Activated CD4-positive, alpha-beta memory T cell treated with anti-CD3 and anti-CD28 coated beads for 36 hours (primary cell): ENCODE measurements at regions not wholly inside any gene's neighbourhood (a gene's known extent, or its start where the extent isn't known, plus 50 kb on each side); places are given as distances from the start of the nearest gene placed in this dataset.

Experiments used
- CTCF ChIA-PET: fragments of 350-600 bp; sonication (Branson Sonifier 250); formaldehyde crosslinking; loops from one replicate; lab custom pipeline; 2021; ENCODE audit warnings: antibody characterized with exemption, inconsistent platforms; lab: Charles Lee
- POLR2A ChIA-PET: fragments of 350-600 bp; sonication (Branson Sonifier 250); formaldehyde crosslinking; loops from one replicate; lab custom pipeline; 2021; ENCODE audit warnings: antibody characterized with exemption; lab: Charles Lee
- DNase-seq: peaks from one replicate; pipeline ENCODE4 v3.0.0-alpha.2; 2020
- H3K27ac Mint-ChIP-seq: one replicate; pipeline ENCODE4 v1.8.0; 2021; ENCODE audit warnings: mixed read lengths
- H3K27me3 Mint-ChIP-seq: one replicate; pipeline ENCODE4 v1.8.0; 2021; ENCODE audit warnings: mixed read lengths
- H3K36me3 Mint-ChIP-seq: one replicate; pipeline ENCODE4 v1.8.0; 2021; ENCODE audit warnings: mixed read lengths
- H3K4me1 Mint-ChIP-seq: one replicate; pipeline ENCODE4 v1.8.0; 2021; ENCODE audit warnings: low read depth, mixed read lengths
- H3K4me3 Mint-ChIP-seq: one replicate; pipeline ENCODE4 v1.8.0; 2021; ENCODE audit warnings: mild to moderate bottlenecking, mixed read lengths
- H3K9me3 Mint-ChIP-seq: one replicate; pipeline ENCODE4 v1.8.0; 2021; ENCODE audit warnings: mixed read lengths
- intact Hi-C: fragments of 100-400 bp; cut with micrococcal nuclease; formaldehyde crosslinking; loops from one replicate; pipeline ENCODE4 v1.15.1; 2023

DNA sequence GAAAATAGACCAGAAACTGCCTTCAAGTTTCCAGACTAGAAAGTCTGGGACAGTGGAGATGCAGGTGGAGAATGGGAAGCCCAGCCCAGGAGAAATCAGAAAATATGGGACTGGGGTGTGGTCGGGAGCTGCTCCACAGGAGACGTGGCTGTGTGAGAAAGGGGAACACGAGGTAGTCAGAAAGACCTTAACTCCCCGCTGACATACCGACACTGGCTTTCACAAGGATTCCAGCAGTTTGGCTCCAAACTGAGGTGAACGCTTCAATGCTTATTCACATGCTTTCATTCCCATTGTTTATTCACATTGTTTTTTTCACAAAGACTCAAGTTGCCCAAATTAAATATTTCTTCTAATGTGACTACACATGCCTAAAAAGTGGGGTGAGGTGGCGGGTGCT lies 111.5 kb upstream of the SLCO3A1 start:
- Mint-ChIP-seq H3K9me3 (no peaks in the 10 kb centered on the region), H3K4me3 (no peak overlapping the region), H3K27ac (no peak overlapping the region), H3K36me3 (no peaks in the 10 kb centered on the region), H3K4me1 (no peaks in the 10 kb centered on the region), H3K27me3 (peaks cover 16% of the 10 kb centered on the region)
- ChIA-PET CTCF (no interaction called here), POLR2A (no interaction called here)
- intact Hi-C loops: no loop called here
- DNase-seq: no peak

GRCh38 chr15:91751611-91752010 lies 101.9 kb upstream of the SLCO3A1 start:
- Mint-ChIP-seq H3K27me3 (peaks cover 11% of the 10 kb centered on the region), H3K4me3 (no peak overlapping the region), H3K4me1 (no peaks in the 10 kb centered on the region), H3K36me3 (no peaks in the 10 kb centered on the region), H3K27ac (no peak overlapping the region), H3K9me3 (no peaks in the 10 kb centered on the region)
- ChIA-PET POLR2A (no interaction called here), CTCF (no interaction called here)
- DNase-seq: no peak
- intact Hi-C loops: no loop called here

DNA sequence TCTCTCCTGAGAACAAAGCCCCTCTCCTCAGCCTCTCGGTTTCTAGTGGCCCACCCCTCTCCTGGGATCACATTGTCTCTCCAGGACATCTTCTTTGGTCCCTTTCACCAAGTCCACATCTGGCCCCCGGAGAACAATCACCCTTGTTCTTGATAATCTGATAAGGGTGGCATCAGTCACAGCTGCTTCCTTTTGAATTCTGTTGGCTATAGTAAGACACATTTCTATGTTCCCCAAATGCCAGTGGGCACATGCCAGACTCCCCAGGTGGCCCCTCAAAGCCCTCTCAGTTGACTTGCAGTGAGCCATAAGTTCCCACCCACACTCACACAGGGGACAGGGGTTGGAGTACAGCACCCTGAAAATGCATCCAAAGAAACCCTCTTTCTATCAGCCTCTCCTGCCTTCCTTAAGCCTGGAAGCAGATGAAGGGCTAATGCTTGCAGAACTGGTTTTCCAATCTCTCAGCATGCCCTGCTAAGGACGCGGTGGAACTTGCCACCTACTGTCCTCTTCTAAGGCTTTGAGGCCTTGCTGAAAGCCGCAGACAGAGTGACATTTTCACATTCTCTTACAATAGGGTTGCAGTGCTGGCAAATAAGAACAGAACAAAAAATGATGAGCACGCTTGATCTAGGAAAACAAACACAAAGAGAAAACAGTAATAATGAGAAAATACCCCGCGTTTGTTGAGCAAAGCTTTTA lies 101.3 kb upstream of the SLCO3A1 start:
- intact Hi-C loops: no loop called here
- Mint-ChIP-seq H3K4me3 (no peak overlapping the region), H3K9me3 (no peaks in the 10 kb centered on the region), H3K27me3 (peaks cover 11% of the 10 kb centered on the region), H3K4me1 (no peaks in the 10 kb centered on the region), H3K27ac (no peak overlapping the region), H3K36me3 (no peaks in the 10 kb centered on the region)
- no peak for DNase-seq
- CTCF ChIA-PET: no interaction called here
- POLR2A ChIA-PET: no interaction called here

- POLR2A ChIA-PET: no interaction called here
- DNase-seq: no peak
- CTCF ChIA-PET: no interaction called here
- intact Hi-C loops: no loop called here
- H3K4me1 Mint-ChIP-seq: no peaks in the 10 kb centered on the region
- H3K27me3 Mint-ChIP-seq: peaks cover 7% of the 10 kb centered on the region
- no peaks in the 10 kb centered on the region for H3K9me3 Mint-ChIP-seq
- H3K36me3 Mint-ChIP-seq: no peaks in the 10 kb centered on the region
- no peak overlapping the region for H3K27ac Mint-ChIP-seq
- no peak overlapping the region for H3K4me3 Mint-ChIP-seq
These were observed 93.9 kb upstream of the SLCO3A1 start for GRCh38 chr15:91759560-91759959.

DNA sequence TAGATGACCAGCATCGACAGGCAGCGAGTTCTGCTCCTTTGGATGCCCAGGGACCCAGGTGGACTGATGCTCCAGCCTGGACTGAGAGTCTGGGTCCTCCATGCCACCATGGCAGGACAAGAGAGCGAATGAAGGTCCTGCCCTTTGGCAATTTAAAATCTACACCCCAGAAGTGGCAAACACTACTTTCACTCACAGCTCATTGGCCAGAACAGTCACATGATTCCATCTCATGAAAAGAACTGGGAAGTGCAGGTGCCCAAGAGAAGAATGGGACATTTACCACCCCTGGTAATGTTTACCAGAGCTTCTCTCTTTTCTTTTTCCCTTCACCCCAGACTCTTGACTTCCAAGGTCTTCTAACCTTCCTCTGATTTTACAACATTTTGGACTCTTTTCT lies 87.8 kb upstream of the SLCO3A1 start:
- Mint-ChIP-seq H3K27ac (no peak overlapping the region), H3K36me3 (no peaks in the 10 kb centered on the region), H3K4me1 (no peaks in the 10 kb centered on the region), H3K9me3 (no peaks in the 10 kb centered on the region), H3K4me3 (no peak overlapping the region), H3K27me3 (peaks cover 7% of the 10 kb centered on the region)
- no peak for DNase-seq
- intact Hi-C loops: no loop called here
- ChIA-PET CTCF (no interaction called here), POLR2A (no interaction called here)

GRCh38 chr15:91769476-91769875 lies 84.0 kb upstream of the SLCO3A1 start:
- Mint-ChIP-seq H3K9me3 (no peaks in the 10 kb centered on the region), H3K4me1 (no peaks in the 10 kb centered on the region), H3K4me3 (no peak overlapping the region), H3K27ac (no peak overlapping the region), H3K27me3 (peaks cover 12% of the 10 kb centered on the region), H3K36me3 (no peaks in the 10 kb centered on the region)
- intact Hi-C loops: no loop called here
- POLR2A ChIA-PET: no interaction called here
- no peak for DNase-seq
- CTCF ChIA-PET: no interaction called here

DNA sequence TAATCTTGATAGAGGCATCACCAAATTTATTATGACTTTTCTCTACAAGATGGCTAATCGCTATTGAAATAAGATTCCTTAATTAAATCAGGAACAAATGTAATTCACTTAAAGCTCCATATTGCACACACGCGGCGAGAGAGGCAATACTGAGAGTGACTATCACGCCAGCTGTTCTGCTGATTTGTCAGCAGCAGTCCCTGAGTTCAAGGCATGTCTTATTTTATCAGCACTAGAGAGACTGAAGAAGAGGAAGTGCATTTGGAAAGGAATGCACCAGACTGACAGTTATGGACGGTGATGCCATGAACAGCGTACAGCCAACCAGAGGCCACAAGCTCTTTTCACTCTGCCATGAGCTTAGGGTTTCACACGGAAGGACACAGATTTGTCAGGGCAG lies 83.6 kb upstream of the SLCO3A1 start:
- Mint-ChIP-seq H3K4me3 (no peak overlapping the region), H3K9me3 (no peaks in the 10 kb centered on the region), H3K27ac (no peak overlapping the region), H3K4me1 (no peaks in the 10 kb centered on the region), H3K27me3 (peaks cover 13% of the 10 kb centered on the region), H3K36me3 (no peaks in the 10 kb centered on the region)
- CTCF ChIA-PET: no interaction called here
- POLR2A ChIA-PET: no interaction called here
- intact Hi-C loops: no loop called here
- no peak for DNase-seq

- intact Hi-C loops: no loop called here
- H3K9me3 Mint-ChIP-seq: no peaks in the 10 kb centered on the region
These were observed 77.4 kb upstream of the SLCO3A1 start for GRCh38 chr15:91776104-91776503.

GRCh38 chr15:91779960-91780359 lies 73.5 kb upstream of the SLCO3A1 start:
- intact Hi-C loops: no loop called here
- no peak overlapping the region for H3K27ac Mint-ChIP-seq
- H3K27me3 Mint-ChIP-seq: peaks cover 24% of the 10 kb centered on the region
- DNase-seq: no peak
- no peaks in the 10 kb centered on the region for H3K36me3 Mint-ChIP-seq
- no peaks in the 10 kb centered on the region for H3K4me1 Mint-ChIP-seq
- H3K9me3 Mint-ChIP-seq: no peaks in the 10 kb centered on the region
- H3K4me3 Mint-ChIP-seq: no peak overlapping the region
- ChIA-PET POLR2A (no interaction called here), CTCF (no interaction called here)

More at GRCh38 chr15:91776104-91776503, 77.4 kb upstream of the SLCO3A1 start:
- Mint-ChIP-seq H3K27me3 (peaks cover 20% of the 10 kb centered on the region), H3K36me3 (no peaks in the 10 kb centered on the region), H3K27ac (no peak overlapping the region), H3K4me1 (no peaks in the 10 kb centered on the region), H3K4me3 (no peak overlapping the region)
- ChIA-PET POLR2A (no interaction called here), CTCF (no interaction called here)
- DNase-seq: no peak

- Mint-ChIP-seq H3K27ac (no peak overlapping the region), H3K27me3 (peaks cover 24% of the 10 kb centered on the region), H3K9me3 (no peaks in the 10 kb centered on the region), H3K4me1 (no peaks in the 10 kb centered on the region), H3K36me3 (no peaks in the 10 kb centered on the region), H3K4me3 (no peak overlapping the region)
- DNase-seq: no peak
- intact Hi-C loops: no loop called here
- ChIA-PET CTCF (interaction anchor here (0.6 to 0.9 kb wide), 2 partner anchors 70 to 103 kb away, joined by 4 read pairs; no protein-coding TSS in a partner anchor), POLR2A (no interaction called here)
These were observed 73.1 kb upstream of the SLCO3A1 start for GRCh38 chr15:91780387-91780786.

GRCh38 chr15:91782221-91782620 lies 71.3 kb upstream of the SLCO3A1 start:
- Mint-ChIP-seq H3K36me3 (no peaks in the 10 kb centered on the region), H3K9me3 (no peaks in the 10 kb centered on the region), H3K27ac (no peak overlapping the region), H3K4me1 (no peaks in the 10 kb centered on the region), H3K4me3 (no peak overlapping the region), H3K27me3 (peaks cover 24% of the 10 kb centered on the region)
- intact Hi-C loops: no loop called here
- no peak for DNase-seq
- POLR2A ChIA-PET: no interaction called here
- CTCF ChIA-PET: interaction anchor here (1.9 kb wide), 1 partner anchor 76 kb away, joined by 4 read pairs; no protein-coding TSS in a partner anchor

DNA sequence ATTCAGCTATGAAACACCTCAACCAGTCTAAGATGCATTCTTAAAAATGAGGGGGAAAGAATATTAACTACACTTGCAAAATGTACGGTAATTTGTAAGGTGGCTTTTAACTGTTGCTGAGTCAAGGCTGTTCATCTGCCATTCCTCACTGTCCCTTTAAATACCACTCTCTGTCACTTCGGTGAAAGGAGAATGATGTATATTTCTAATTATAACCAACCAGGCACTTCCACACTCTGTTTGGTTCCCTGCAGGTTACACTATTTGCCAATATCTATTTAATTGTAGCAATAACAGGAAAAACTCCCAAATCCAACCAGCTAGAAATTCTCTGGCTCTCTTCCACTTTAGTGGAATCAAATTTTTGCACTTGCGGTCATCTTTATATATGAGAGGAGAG lies 70.5 kb upstream of the SLCO3A1 start:
- Mint-ChIP-seq H3K27me3 (peaks cover 21% of the 10 kb centered on the region), H3K36me3 (no peaks in the 10 kb centered on the region), H3K4me3 (no peak overlapping the region), H3K4me1 (no peaks in the 10 kb centered on the region), H3K27ac (no peak overlapping the region), H3K9me3 (no peaks in the 10 kb centered on the region)
- POLR2A ChIA-PET: no interaction called here
- CTCF ChIA-PET: interaction anchor here (1.9 kb wide), 1 partner anchor 77 kb away, joined by 4 read pairs; no protein-coding TSS in a partner anchor
- no peak for DNase-seq
- intact Hi-C loops: no loop called here

DNA sequence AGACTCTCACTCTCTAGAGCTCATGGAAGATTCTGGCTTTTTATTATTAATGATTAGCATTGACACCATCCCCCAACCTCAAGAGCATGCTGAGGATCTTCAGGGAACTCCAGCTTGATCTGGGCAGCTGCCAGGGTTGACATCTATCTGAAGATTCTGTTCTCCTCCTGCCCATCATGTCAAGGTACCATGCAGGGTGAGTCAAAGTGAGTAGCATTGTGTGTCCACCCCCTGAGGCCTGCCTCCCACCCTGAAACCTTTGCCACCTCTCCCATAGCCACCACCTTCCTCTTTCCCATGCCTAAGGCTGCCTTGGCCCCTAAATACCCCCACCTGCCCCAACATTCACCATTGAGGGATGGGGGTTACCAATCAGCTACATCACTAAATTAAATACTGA lies 70.1 kb upstream of the SLCO3A1 start:
- Mint-ChIP-seq H3K9me3 (no peaks in the 10 kb centered on the region), H3K36me3 (no peaks in the 10 kb centered on the region), H3K27me3 (peaks cover 19% of the 10 kb centered on the region), H3K4me1 (no peaks in the 10 kb centered on the region), H3K4me3 (no peak overlapping the region), H3K27ac (no peak overlapping the region)
- DNase-seq: no peak
- intact Hi-C loops: no loop called here
- ChIA-PET POLR2A (no interaction called here), CTCF (interaction anchor here (1.2 kb wide), 1 partner anchor 511 kb away, joined by 4 read pairs; no protein-coding TSS in a partner anchor)
